ENCODE measurements at regions not wholly inside any gene's neighbourhood (a gene's known extent, or its start where the extent isn't known, plus 50 kb on each side); places are given as distances from the start of the nearest gene placed in this dataset.

- H3K79me2 ChIP-seq (ENCODE audit: insufficient read depth), result no peaks in the 10 kb centered on the region
- H3K27ac ChIP-seq (ENCODE audit: low read depth in 2 of 2, low read length in 1 of 2), result no peak overlapping the region
- H3K9me3 ChIP-seq, result no peaks in the 10 kb centered on the region
- no peaks in the 10 kb centered on the region for H3F3A ChIP-seq (replicated peaks; ENCODE audit: insufficient read depth)
- H3K27me3 ChIP-seq (ENCODE audit: insufficient read depth), result no peaks in the 10 kb centered on the region
- H3K4me1 ChIP-seq (ENCODE audit: control insufficient read depth in 1 of 2, insufficient read depth in 2 of 2, low read depth in 1 of 2, low read length in 1 of 2), result no peaks in the 10 kb centered on the region
- CTCF ChIA-PET, result interaction anchor here (0.9 kb wide), 1 partner anchor 22 kb away, joined by 4 read pairs; no protein-coding TSS in a partner anchor
- TF ChIP-seq RXRA (IDR thresholded peaks at IDR 0.05; ENCODE audit: borderline replicate concordance, low read depth), result no peak
- TF ChIP-seq IRF3 (IDR thresholded peaks at IDR 0.05; ENCODE audit: low read depth, low read length), result no peak
- no peak for TF ChIP-seq RAD21 (IDR thresholded peaks at IDR 0.05; ENCODE audit: low read length)
- TF ChIP-seq TEAD4 (IDR thresholded peaks at IDR 0.05; ENCODE audit: borderline replicate concordance, insufficient read depth), result no peak
- TF ChIP-seq TAF1 (IDR thresholded peaks at IDR 0.05; ENCODE audit: borderline replicate concordance, low read depth, low read length), result no peak
- no peak for TF ChIP-seq FOSL2 (IDR thresholded peaks at IDR 0.05; ENCODE audit: borderline replicate concordance, low read depth)
- no peak for TF ChIP-seq CHD2 (IDR thresholded peaks at IDR 0.05; ENCODE audit: low read length, partially characterized antibody)
- TF ChIP-seq, protein P1, sequence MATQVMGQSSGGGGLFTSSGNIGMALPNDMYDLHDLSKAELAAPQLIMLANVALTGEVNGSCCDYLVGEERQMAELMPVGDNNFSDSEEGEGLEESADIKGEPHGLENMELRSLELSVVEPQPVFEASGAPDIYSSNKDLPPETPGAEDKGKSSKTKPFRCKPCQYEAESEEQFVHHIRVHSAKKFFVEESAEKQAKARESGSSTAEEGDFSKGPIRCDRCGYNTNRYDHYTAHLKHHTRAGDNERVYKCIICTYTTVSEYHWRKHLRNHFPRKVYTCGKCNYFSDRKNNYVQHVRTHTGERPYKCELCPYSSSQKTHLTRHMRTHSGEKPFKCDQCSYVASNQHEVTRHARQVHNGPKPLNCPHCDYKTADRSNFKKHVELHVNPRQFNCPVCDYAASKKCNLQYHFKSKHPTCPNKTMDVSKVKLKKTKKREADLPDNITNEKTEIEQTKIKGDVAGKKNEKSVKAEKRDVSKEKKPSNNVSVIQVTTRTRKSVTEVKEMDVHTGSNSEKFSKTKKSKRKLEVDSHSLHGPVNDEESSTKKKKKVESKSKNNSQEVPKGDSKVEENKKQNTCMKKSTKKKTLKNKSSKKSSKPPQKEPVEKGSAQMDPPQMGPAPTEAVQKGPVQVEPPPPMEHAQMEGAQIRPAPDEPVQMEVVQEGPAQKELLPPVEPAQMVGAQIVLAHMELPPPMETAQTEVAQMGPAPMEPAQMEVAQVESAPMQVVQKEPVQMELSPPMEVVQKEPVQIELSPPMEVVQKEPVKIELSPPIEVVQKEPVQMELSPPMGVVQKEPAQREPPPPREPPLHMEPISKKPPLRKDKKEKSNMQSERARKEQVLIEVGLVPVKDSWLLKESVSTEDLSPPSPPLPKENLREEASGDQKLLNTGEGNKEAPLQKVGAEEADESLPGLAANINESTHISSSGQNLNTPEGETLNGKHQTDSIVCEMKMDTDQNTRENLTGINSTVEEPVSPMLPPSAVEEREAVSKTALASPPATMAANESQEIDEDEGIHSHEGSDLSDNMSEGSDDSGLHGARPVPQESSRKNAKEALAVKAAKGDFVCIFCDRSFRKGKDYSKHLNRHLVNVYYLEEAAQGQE (IDR thresholded peaks at IDR 0.05; ENCODE audit: low read depth, low read length), result no peak
- no peak for TF ChIP-seq MEF2A (IDR thresholded peaks at IDR 0.05; ENCODE audit: borderline replicate concordance, low read depth)
- TF ChIP-seq JUND (IDR thresholded peaks at IDR 0.05), result no peak
- no peak for TF ChIP-seq TCF12 (IDR thresholded peaks at IDR 0.05)
- TF ChIP-seq, protein P2, sequence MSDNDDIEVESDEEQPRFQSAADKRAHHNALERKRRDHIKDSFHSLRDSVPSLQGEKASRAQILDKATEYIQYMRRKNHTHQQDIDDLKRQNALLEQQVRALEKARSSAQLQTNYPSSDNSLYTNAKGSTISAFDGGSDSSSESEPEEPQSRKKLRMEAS (IDR thresholded peaks at IDR 0.05; ENCODE audit: low read depth), result no peak
- no peak for TF ChIP-seq PBX3 (IDR thresholded peaks at IDR 0.05)
- no peak for TF ChIP-seq SMC3 (IDR thresholded peaks at IDR 0.05; ENCODE audit: low read depth, low read length)
- H3K4me3 ChIP-seq (ENCODE audit: low read depth in 2 of 2, low read length in 1 of 2), result no peak overlapping the region
- no peaks in the 10 kb centered on the region for H3K9me2 ChIP-seq
- H3K4me2 ChIP-seq, result no peak overlapping the region
- 16% methylated on average over 3 of the region's 3 CpGs for WGBS (ENCODE audit: low lambda C conversion rate)
- no peak for DNase-seq
- H4K20me1 ChIP-seq (ENCODE audit: insufficient read depth), result no peaks in the 10 kb centered on the region
- H2AFZ ChIP-seq (ENCODE audit: low read depth), result no peak overlapping the region
- POLR2A ChIA-PET, result no interaction called here
- no peak overlapping the region for H3K9ac ChIP-seq
- H3K36me3 ChIP-seq (replicated peaks in 1 of 2; ENCODE audit: control insufficient read depth in 1 of 2, insufficient read depth in 2 of 2, low read length in 1 of 2), result no peaks in the 10 kb centered on the region
These were observed 424.5 kb upstream of the ANO5 start for GRCh38 chr11:21768388-21768787.
